ENCODE measurements at regions not wholly inside any gene's neighbourhood (a gene's known extent, or its start where the extent isn't known, plus 50 kb on each side); places are given as distances from the start of the nearest gene placed in this dataset.

DNA sequence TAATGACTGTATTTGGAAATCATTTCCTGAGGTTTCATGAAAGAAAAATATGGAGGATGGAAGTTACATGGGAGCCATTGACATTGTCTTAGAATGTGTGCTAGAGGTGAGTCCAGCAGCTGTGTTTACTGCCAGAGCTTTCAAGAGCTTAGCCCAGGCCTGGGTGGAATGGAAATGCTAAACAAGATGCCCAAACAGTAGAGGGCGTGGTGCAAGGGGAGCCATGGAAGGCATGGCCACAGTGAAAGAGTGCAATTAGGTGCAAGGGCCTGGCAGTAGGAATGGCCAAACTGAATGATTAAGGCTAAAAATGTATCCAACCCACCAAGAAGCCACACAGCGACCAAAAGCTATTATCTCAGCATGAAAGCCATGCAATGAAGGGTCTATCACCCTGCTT, 257.7 kb upstream of the NR2F2 start:
- DNase-seq = no peak

DNA sequence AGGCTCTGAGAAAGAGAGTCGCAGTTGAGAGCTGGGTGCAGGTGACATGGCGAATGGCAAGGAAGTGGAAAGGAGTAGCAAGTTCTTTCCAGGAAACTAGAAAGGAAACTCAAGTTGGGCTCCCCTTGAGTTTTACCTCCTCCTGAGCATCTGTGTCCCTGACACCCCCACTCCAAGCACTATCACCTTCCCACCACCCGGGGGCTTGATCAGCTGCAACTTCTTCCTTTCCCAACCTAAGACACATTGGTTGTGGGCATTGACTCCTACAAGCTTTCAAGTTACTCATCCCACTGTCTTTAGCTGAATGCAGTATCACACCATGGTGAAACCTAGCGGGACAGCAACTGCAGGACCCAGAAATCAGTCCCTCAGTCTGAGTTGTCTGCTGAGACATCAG, 256.6 kb upstream of the NR2F2 start:
- no peak for DNase-seq

- no peak for DNase-seq
These were observed 254.6 kb upstream of the NR2F2 start for GRCh38 chr15:96075895-96076294.

DNA sequence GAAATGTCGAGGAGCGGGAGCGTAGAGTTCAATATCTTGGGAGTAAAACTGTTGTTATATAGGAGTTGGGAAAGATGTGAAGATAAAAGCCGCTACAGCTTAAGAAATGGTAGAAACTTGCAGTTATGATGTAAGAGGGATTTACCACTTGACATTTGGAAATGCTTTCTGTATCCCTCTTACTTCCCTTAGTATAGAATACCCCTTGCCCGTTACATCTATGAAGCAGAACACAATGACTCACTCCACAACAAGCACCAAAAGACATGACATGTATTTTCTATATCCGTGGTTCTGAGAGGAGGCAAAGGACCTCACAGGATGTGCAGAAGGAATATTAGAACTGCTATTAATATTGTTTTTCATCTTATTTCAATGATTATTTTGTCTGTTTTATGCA, 254.2 kb upstream of the NR2F2 start:
- no peak for DNase-seq

- no peak for DNase-seq
These were observed 251.5 kb upstream of the NR2F2 start for GRCh38 chr15:96079041-96079440.

- no peak for DNase-seq
These were observed 250.6 kb upstream of the NR2F2 start for GRCh38 chr15:96079882-96080281.

DNA sequence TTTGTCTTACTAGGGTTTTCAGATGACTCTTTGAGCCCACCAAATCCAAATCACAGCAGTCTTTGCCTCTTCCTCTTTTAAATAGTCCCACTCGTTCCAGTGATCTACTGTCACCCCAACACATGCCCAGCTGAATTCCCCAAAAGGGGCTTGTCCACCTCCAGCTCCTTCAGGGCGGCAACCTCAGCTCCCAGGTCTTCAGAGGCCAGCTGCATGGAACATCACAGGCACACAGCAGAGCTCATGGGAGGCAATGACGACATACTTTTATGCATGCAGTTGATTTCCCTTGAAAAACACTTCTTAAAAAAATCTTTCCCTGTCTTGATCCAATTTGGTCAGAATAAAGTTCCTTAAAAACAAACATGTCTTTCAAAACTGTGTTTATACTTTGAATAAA, 244.3 kb upstream of the NR2F2 start:
- no peak for DNase-seq

- DNase-seq = no peak
These were observed 243.2 kb upstream of the NR2F2 start for GRCh38 chr15:96087180-96087884.

- DNase-seq = no peak
These were observed 241.8 kb upstream of the NR2F2 start for GRCh38 chr15:96088650-96089049.

- DNase-seq = no peak
These were observed 241.0 kb upstream of the NR2F2 start for GRCh38 chr15:96089405-96090058.

- DNase-seq = no peak
These were observed 238.3 kb upstream of the NR2F2 start for GRCh38 chr15:96092186-96092585.

GRCh38 chr15:96093063-96093462, 237.4 kb upstream of the NR2F2 start:
- no peak for DNase-seq

DNA sequence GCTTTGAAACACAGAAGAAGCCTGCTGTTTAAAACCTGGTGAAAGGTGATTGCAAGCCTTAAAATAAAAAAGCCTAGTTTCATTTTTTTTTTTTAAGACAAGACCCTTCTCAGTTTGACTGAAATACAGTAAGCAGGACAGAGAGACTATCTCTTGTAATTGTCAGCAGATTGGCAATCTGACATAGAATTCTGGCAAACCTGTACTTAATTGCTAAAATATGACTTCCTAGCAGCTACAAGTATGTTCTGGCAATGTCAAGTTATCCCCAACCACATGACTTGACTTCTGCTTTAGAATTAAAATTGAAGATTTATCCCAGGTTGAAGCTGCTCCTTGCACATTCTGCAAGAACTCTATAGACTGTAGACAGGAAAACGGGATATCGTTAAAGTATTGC, 232.8 kb upstream of the NR2F2 start:
- DNase-seq = no peak

DNA sequence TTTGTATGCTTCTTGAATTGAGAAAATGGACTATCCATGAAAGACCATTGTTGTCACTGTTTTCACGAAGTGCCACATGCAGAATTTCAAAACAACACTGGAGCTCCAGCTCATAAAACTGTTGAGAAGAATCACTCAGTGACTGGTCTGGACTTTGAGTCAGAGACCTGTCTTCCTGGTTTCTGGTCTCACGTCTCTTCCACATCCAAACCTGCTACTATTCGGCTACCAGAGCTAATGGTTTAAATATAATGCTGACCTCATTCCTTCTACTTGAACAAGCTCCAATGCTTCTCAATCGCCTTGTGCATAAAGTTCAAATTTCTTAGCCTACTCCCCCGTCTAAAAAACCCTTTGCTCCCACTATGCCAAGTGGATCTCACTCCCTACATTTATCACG, 227.9 kb upstream of the NR2F2 start:
- no peak for DNase-seq

DNA sequence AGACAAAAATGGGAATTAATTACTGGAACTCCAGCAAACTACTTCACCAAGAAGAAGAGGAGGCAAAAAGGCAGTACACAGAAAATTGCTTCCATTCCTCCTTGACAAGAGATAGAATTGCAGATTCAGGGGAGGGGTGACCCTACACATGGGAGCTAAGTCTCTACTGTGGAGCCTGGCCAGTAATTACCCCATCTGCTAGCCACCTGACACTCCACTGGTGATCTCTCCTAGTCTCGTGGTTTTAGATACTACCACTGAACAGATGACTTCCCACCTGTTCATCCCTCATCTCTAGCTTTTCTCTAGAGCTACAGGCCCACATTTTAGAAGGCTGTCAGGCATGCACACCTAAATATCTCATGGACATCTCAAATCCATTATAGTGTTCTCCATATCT, 224.3 kb upstream of the NR2F2 start:
- DNase-seq = no peak

DNA sequence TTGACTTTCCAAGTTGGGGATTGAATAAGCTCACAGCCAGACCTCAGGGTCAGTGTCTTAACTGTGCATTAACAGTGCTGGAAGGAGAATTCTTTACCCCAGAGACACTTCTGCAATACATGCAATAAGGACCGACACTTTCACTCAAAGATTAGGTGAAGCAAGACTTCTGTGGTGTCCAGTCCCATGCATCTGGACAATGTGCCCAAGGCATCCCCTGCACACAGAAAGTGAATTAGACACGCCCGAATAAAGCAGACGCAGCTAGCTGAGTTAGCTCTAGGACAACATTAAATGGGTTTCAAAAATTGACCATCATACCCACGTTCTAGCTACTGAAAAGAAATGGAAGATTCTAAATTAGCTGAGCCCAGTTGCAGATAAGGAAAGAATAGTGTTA, 223.9 kb upstream of the NR2F2 start:
- no peak for DNase-seq

- DNase-seq = no peak
These were observed 222.6 kb upstream of the NR2F2 start for GRCh38 chr15:96107916-96108315.

DNA sequence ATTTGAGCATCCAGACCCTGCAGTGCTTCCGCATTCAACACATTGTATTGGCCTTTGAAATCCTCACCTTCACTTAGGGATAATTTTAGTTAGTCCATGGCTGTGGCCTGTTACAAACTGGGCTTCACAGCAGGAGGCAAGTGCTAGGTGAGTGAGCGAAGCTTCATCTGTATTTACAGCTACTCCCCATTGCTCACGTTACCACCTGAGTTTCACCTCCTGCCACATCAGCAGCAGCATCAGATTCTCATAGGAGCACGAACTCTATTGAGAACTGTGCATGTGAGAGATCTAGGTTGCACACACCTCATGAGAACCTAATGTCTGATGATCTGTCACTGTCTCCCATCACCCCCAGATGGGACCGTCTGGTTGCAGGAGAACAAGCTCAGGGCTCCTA, 222.1 kb upstream of the NR2F2 start:
- no peak for DNase-seq

GRCh38 chr15:96109820-96110219, 220.7 kb upstream of the NR2F2 start:
- no peak for DNase-seq

DNA sequence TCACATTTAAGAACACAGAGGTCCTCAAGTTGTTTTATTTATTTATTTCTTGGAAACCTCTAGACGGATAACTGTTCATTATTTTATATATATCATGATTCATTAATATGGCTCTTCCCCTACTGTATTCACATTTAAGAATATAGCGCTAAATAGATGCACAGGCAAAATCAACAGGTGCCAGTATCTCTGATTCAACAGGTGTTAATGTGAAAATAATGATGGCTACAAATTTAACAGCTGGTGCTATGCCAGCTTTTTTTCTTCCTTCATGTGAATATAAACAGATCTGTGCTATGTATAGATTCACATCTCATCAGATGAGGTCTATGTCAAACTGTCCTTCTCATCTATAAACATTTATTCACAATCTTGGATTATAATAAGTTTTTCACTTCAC, 218.5 kb upstream of the NR2F2 start:
- DNase-seq = no peak

DNA sequence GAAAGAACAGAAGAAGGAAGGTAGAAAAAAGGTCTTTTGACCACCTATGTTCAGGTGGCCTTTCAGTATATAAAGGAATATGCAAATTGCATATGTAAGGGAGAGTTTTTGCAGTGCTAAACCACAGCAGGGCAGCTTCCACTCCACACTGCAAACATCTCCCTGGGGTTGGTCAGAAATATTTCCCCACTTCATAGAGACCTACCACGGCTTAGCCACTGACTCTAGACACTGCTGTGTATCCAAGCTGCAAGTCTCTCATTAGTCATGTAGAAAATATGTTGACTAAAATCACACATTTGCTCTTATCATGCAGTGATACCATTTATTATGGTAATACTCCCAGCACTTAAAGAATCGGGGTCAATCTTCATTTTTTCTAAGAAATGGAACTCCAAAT, 214.9 kb upstream of the NR2F2 start:
- DNase-seq = no peak

GRCh38 chr15:96117270-96117669, 213.2 kb upstream of the NR2F2 start:
- no peak for DNase-seq

DNA sequence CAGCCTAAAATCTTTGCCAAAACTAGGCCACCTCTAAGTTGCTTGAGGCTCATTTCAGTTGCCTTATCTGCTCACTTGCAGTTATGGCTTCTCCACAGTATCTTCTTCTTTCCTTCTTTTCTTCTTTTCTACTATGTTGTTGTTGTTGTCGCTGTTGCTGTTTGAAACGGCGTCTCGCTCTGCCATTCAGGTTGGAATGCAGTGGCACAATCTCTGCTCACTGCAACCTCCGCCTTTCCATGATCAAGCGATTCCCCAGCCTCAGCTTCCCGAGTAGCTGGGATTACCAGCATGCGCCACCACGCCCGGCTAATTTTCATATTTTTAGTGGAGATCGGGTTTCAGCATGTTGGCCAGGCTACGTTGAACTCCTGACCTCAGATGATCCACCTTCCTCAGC, 210.8 kb upstream of the NR2F2 start:
- no peak for DNase-seq

Measured in hypothalamus (tissue), 51 donors.